GM18858 (cell line): ENCODE measurements at regions not wholly inside any gene's neighbourhood (a gene's known extent, or its start where the extent isn't known, plus 50 kb on each side); places are given as distances from the start of the nearest gene placed in this dataset.

ENCODE experiments used
- ATAC-seq: cut with Tn5 transposase; IDR thresholded peaks from one replicate; pipeline ENCODE4 v1.9.1; 2021; ENCODE audit not compliant: unreplicated experiment

- ATAC-seq, result no peak
These were observed 192.3 kb downstream of the MZT1 start for GRCh38 chr13:72534951-72535640.

- no peak for ATAC-seq
These were observed 197.0 kb downstream of the MZT1 start for GRCh38 chr13:72530471-72530870.

GRCh38 chr13:72527333-72527732, 200.1 kb downstream of the MZT1 start:
- no peak for ATAC-seq

GRCh38 chr13:72523593-72523992, 203.8 kb downstream of the MZT1 start:
- no peak for ATAC-seq

GRCh38 chr13:72523049-72523448, 204.4 kb downstream of the MZT1 start:
- no peak for ATAC-seq

GRCh38 chr13:72521940-72522661, 205.3 kb downstream of the MZT1 start:
- ATAC-seq, result no peak

GRCh38 chr13:72514146-72514545, 213.3 kb downstream of the MZT1 start:
- ATAC-seq, result no peak

GRCh38 chr13:72508392-72508791, 219.0 kb downstream of the MZT1 start:
- ATAC-seq, result no peak

GRCh38 chr13:72507416-72508199, 219.8 kb downstream of the MZT1 start:
- no peak for ATAC-seq

- ATAC-seq, result no peak
These were observed 220.7 kb downstream of the MZT1 start for GRCh38 chr13:72506706-72507105.

GRCh38 chr13:72505376-72505775, 222.1 kb downstream of the MZT1 start:
- ATAC-seq, result no peak

- no peak for ATAC-seq
These were observed 223.1 kb downstream of the MZT1 start for GRCh38 chr13:72504131-72504841.

- no peak for ATAC-seq
These were observed 226.6 kb downstream of the MZT1 start for GRCh38 chr13:72500851-72501250.

GRCh38 chr13:72495681-72496080, 231.7 kb downstream of the MZT1 start:
- no peak for ATAC-seq

GRCh38 chr13:72489751-72490150, 237.7 kb downstream of the MZT1 start:
- ATAC-seq, result no peak

GRCh38 chr13:72473321-72473720, 254.1 kb downstream of the MZT1 start:
- ATAC-seq, result no peak

GRCh38 chr13:72469906-72470305, 257.5 kb downstream of the MZT1 start:
- no peak for ATAC-seq

- no peak for ATAC-seq
These were observed 263.9 kb downstream of the MZT1 start for GRCh38 chr13:72463561-72463960.

GRCh38 chr13:72462726-72463125, 264.7 kb downstream of the MZT1 start:
- no peak for ATAC-seq

- ATAC-seq, result no peak
These were observed 265.3 kb downstream of the MZT1 start for GRCh38 chr13:72462166-72462565.

GRCh38 chr13:72458701-72459100, 268.7 kb downstream of the MZT1 start:
- ATAC-seq, result peak; percentile 85
